SU-DHL-6 (cell line): ENCODE measurements at regions not wholly inside any gene's neighbourhood (a gene's known extent, or its start where the extent isn't known, plus 50 kb on each side); places are given as distances from the start of the nearest gene placed in this dataset.

ENCODE experiments used
- H2AFZ ChIP-seq: fragments of 200-600 bp; sonication (generic); 2 replicates; pipeline ENCODE4 v1.6.1; 2014; ENCODE audit warnings: low read depth, mild to moderate bottlenecking, moderate library complexity, mixed read lengths, antibody characterized with exemption, low read length; ENCODE audit not compliant: severe bottlenecking
- H3F3A ChIP-seq: fragments of 200-600 bp; shearing (Covaris generic); 2 replicates; pipeline ENCODE4 v1.6.0; 2016; ENCODE audit warnings: antibody characterized with exemption, mild to moderate bottlenecking; ENCODE audit not compliant: insufficient read depth
- H3K27ac ChIP-seq: fragments of 200-600 bp; sonication (generic); 2 replicates; pipeline ENCODE4 v1.5.1; 2016; ENCODE audit warnings: low read depth, mild to moderate bottlenecking, low read length, moderate library complexity, mixed read lengths
- H3K27me3 ChIP-seq: fragments of 200-600 bp; sonication (generic), shearing (Covaris generic); 2 replicates; pipeline ENCODE4 v1.6.0; 2014; ENCODE audit warnings: mild to moderate bottlenecking, low read length
- H3K36me3 ChIP-seq: fragments of 200-600 bp; sonication (generic); 2 replicates; pipeline ENCODE4 v1.6.1; 2014; ENCODE audit warnings: mild to moderate bottlenecking, low read length, mixed read lengths
- H3K4me2 ChIP-seq: fragments of 300-600, 200-600 bp; shearing (Covaris generic), sonication (generic); 2 replicates; pipeline ENCODE4 v1.6.0; 2014; ENCODE audit warnings: low read length, low read depth, mild to moderate bottlenecking; ENCODE audit not compliant: poor library complexity, severe bottlenecking
- H3K4me3 ChIP-seq: fragments of 200-600 bp; sonication (generic); 2 replicates; pipeline ENCODE4 v1.5.1; 2014; ENCODE audit warnings: antibody characterized with exemption, low read length, mild to moderate bottlenecking, mixed read lengths; ENCODE audit not compliant: insufficient read depth, poor library complexity, severe bottlenecking
- H3K79me2 ChIP-seq: fragments of 200-600 bp; sonication (generic); 2 replicates; pipeline ENCODE4 v1.6.1; 2014; ENCODE audit warnings: mild to moderate bottlenecking, low read length, moderate library complexity; ENCODE audit not compliant: insufficient read depth
- H3K9ac ChIP-seq: fragments of 200-600 bp; sonication (generic); 2 replicates; pipeline ENCODE4 v1.7.0; 2014; ENCODE audit warnings: mild to moderate bottlenecking, low read length
- H3K9me2 ChIP-seq: fragments of 200-600 bp; sonication (generic); replicated peaks from 2 replicates; pipeline ENCODE4 v1.6.1; 2014; ENCODE audit warnings: low read length; ENCODE audit not compliant: insufficient read depth
- H3K9me3 ChIP-seq: fragments of 200-600 bp; sonication (generic); 2 replicates; pipeline ENCODE4 v1.6.1; 2014; ENCODE audit warnings: low read length, mixed read lengths; ENCODE audit not compliant: insufficient read depth
- H4K20me1 ChIP-seq: fragments of 200-600 bp; sonication (generic); 2 replicates; pipeline ENCODE4 v1.6.1; 2014; ENCODE audit warnings: low read depth, mild to moderate bottlenecking, antibody characterized with exemption, low read length, moderate library complexity, mixed read lengths
- CTCF ChIP-seq: fragments of 200-600 bp; sonication (generic); IDR thresholded peaks from one replicate; pipeline ENCODE4 v1.5.1; 2017; ENCODE audit warnings: antibody characterized with exemption, mild to moderate bottlenecking, low read length, moderate library complexity; ENCODE audit not compliant: insufficient read depth, poor library complexity, severe bottlenecking
- EZH2phosphoT487 ChIP-seq: fragments of 200-600 bp; sonication (generic), shearing (Covaris generic); conservative IDR thresholded peaks from 2 replicates; pipeline ENCODE4 v1.6.1; 2018; ENCODE audit warnings: mild to moderate bottlenecking, antibody characterized with exemption, low read length, moderate library complexity, mixed read lengths

DNA sequence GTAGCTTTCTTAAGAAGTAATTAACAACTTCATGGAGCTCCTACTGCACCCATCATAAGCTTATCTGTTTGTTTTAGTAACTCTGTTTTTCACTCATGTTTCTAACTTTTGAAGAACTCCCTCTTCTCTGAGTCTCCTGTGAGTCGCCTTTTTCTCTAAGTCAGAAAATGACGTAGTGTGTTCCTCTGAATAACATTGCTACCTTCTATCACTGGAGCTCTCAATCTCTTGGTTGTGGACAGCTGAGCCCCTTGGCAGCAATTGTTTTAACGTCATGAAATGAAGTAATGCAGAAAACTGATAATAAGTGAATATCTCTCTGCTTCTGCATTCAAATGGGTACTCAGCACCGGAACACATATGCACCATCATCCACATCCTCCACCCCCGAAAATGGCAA, 433.3 kb upstream of the SALL3 start:
- Histone ChIP-seq H3K4me3 (no peak overlapping the region), H3K36me3 (no peaks in the 10 kb centered on the region), H4K20me1 (no peaks in the 10 kb centered on the region), H3K27me3 (no peaks in the 10 kb centered on the region), H3K79me2 (no peaks in the 10 kb centered on the region), H2AFZ (no peak overlapping the region), H3K9me2 (no peaks in the 10 kb centered on the region), H3K9ac (no peak overlapping the region), H3K27ac (no peak overlapping the region), H3F3A (no peaks in the 10 kb centered on the region), H3K4me2 (no peak overlapping the region), H3K9me3 (no peaks in the 10 kb centered on the region)
- TF ChIP-seq EZH2phosphoT487: no peak
- TF ChIP-seq CTCF: no peak

DNA sequence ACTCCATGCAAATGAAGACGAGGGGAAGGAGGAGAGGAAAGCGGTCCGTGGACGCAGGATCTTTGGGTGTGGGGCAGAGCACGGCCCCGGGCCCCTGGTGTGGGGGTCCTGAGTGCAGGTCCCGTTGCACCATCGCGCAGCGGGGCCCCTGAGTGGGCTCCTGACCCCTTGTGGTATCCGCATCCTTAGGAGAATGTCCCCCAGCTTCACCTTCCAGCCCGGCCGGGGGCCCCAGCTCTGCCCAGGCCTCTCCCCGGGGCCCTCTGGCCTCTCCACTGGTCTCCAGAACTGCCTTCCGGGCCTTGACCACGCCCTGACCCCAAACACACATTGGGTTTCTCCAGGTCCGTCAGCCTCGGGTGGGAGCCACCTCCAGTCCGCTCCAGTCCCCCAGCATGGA, 431.8 kb upstream of the SALL3 start:
- H2AFZ ChIP-seq: no peak overlapping the region
- H3K4me3 ChIP-seq: no peak overlapping the region
- no peaks in the 10 kb centered on the region for H3K36me3 ChIP-seq
- no peaks in the 10 kb centered on the region for H3K79me2 ChIP-seq
- H4K20me1 ChIP-seq: no peaks in the 10 kb centered on the region
- no peaks in the 10 kb centered on the region for H3K9me2 ChIP-seq
- no peak overlapping the region for H3K9ac ChIP-seq
- H3K27ac ChIP-seq: no peak overlapping the region
- H3F3A ChIP-seq: no peaks in the 10 kb centered on the region
- no peaks in the 10 kb centered on the region for H3K27me3 ChIP-seq
- TF ChIP-seq EZH2phosphoT487: no peak
- TF ChIP-seq CTCF: no peak
- no peaks in the 10 kb centered on the region for H3K9me3 ChIP-seq
- H3K4me2 ChIP-seq: no peak overlapping the region

- H3K9ac ChIP-seq: no peak overlapping the region
- H4K20me1 ChIP-seq: no peaks in the 10 kb centered on the region
- TF ChIP-seq CTCF: no peak
- no peak for TF ChIP-seq EZH2phosphoT487
- no peak overlapping the region for H2AFZ ChIP-seq
- no peak overlapping the region for H3K27ac ChIP-seq
- no peak overlapping the region for H3K4me3 ChIP-seq
- no peaks in the 10 kb centered on the region for H3K9me3 ChIP-seq
- no peak overlapping the region for H3K4me2 ChIP-seq
- no peaks in the 10 kb centered on the region for H3K27me3 ChIP-seq
- no peaks in the 10 kb centered on the region for H3K79me2 ChIP-seq
- H3F3A ChIP-seq: no peaks in the 10 kb centered on the region
- no peaks in the 10 kb centered on the region for H3K36me3 ChIP-seq
- no peaks in the 10 kb centered on the region for H3K9me2 ChIP-seq
Measured at GRCh38 chr18:78548261-78549058, 431.2 kb upstream of the SALL3 start.
